Glutamatergic neuron (in vitro differentiated cells): ENCODE measurements at regions not wholly inside any gene's neighbourhood (a gene's known extent, or its start where the extent isn't known, plus 50 kb on each side); places are given as distances from the start of the nearest gene placed in this dataset.

Experiments used
- DNase-seq: peaks from one replicate; pipeline ENCODE4 v3.0.0; 2022
- H3K27ac Mint-ChIP-seq: one replicate; pipeline ENCODE4 v1.8.0; 2020; ENCODE audit warnings: mild to moderate bottlenecking, mixed read lengths, inconsistent platforms; ENCODE audit not compliant: unreplicated experiment
- H3K27me3 Mint-ChIP-seq: one replicate; pipeline ENCODE4 v1.8.0; 2020; ENCODE audit warnings: mild to moderate bottlenecking, moderate library complexity, mixed read lengths, inconsistent platforms; ENCODE audit not compliant: unreplicated experiment
- H3K36me3 Mint-ChIP-seq: one replicate; pipeline ENCODE4 v1.8.0; 2020; ENCODE audit warnings: mild to moderate bottlenecking, mixed read lengths, inconsistent platforms; ENCODE audit not compliant: unreplicated experiment
- H3K4me1 Mint-ChIP-seq: one replicate; pipeline ENCODE4 v1.8.0; 2020; ENCODE audit warnings: mild to moderate bottlenecking, low read depth, mixed read lengths, inconsistent platforms; ENCODE audit not compliant: unreplicated experiment
- H3K4me3 Mint-ChIP-seq: one replicate; pipeline ENCODE4 v1.8.0; 2020; ENCODE audit warnings: mild to moderate bottlenecking, mixed read lengths, inconsistent platforms; ENCODE audit not compliant: unreplicated experiment
- H3K9me3 Mint-ChIP-seq: one replicate; pipeline ENCODE4 v1.8.0; 2020; ENCODE audit warnings: mild to moderate bottlenecking, moderate library complexity, mixed read lengths, inconsistent platforms; ENCODE audit not compliant: unreplicated experiment
- TF ChIP-seq, protein P1 (sequence below): fragments of 200-600 bp; sonication (generic); IDR thresholded peaks from one replicate; pipeline ENCODE4 v1.5.0; 2021; ENCODE audit not compliant: partially characterized antibody, unreplicated experiment

GRCh38 chr4:127097061-127097460, 535.7 kb upstream of the INTU start:
- no peak for DNase-seq
- Mint-ChIP-seq H3K36me3 (no peaks in the 10 kb centered on the region), H3K27me3 (no peaks in the 10 kb centered on the region), H3K4me3 (no peak overlapping the region), H3K4me1 (peaks cover 4% of the 10 kb centered on the region), H3K9me3 (no peaks in the 10 kb centered on the region), H3K27ac (no peak overlapping the region)
- TF ChIP-seq, protein P1, sequence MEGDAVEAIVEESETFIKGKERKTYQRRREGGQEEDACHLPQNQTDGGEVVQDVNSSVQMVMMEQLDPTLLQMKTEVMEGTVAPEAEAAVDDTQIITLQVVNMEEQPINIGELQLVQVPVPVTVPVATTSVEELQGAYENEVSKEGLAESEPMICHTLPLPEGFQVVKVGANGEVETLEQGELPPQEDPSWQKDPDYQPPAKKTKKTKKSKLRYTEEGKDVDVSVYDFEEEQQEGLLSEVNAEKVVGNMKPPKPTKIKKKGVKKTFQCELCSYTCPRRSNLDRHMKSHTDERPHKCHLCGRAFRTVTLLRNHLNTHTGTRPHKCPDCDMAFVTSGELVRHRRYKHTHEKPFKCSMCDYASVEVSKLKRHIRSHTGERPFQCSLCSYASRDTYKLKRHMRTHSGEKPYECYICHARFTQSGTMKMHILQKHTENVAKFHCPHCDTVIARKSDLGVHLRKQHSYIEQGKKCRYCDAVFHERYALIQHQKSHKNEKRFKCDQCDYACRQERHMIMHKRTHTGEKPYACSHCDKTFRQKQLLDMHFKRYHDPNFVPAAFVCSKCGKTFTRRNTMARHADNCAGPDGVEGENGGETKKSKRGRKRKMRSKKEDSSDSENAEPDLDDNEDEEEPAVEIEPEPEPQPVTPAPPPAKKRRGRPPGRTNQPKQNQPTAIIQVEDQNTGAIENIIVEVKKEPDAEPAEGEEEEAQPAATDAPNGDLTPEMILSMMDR: no peak

DNA sequence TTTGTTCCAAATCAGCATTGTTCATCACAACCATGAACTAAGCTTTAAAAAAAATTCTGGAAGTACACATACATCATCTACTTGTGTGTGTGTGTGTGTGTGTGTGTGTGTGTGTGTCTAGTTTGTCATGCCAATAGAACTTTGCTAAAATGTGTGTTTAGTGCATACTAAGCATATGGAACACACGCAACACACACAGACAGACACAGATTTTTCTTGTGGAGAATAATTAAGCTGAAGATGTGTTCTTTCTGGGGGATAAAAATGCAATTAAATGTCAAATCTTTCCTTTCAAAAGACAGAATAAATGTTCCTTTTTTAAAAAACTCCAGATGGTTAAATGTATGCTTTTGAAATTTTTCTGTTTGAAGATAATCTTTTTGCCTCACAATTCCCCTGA, 530.4 kb upstream of the INTU start:
- Mint-ChIP-seq H3K27ac (no peak overlapping the region), H3K4me3 (no peak overlapping the region), H3K27me3 (no peaks in the 10 kb centered on the region), H3K36me3 (peaks cover 6% of the 10 kb centered on the region), H3K9me3 (peaks cover 3% of the 10 kb centered on the region), H3K4me1 (peaks cover 2% of the 10 kb centered on the region)
- TF ChIP-seq, protein P1: no peak
- no peak for DNase-seq

DNA sequence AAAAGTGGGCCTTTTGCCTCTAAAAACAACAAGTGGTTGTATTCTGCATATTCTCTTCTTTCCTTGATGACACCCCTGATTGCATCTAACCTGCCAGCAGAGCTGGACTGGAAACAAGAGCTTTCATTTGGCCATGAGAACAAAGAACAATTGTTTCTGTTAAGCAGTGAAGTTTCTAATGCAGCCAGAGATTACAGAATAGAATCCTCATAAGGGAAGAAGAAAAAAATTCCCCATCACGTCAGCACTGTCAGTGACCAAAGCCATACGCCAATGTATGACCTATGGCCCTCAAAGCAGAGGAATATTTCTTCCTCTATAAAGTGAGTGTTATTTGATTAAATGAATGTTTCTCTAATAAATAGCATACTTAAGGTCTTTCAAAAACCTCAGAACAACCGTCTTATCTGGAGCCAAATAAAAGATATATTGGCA, 529.1 kb upstream of the INTU start:
- Mint-ChIP-seq H3K4me3 (no peak overlapping the region), H3K27ac (no peak overlapping the region), H3K4me1 (peaks cover 2% of the 10 kb centered on the region), H3K36me3 (peaks cover 7% of the 10 kb centered on the region), H3K27me3 (no peaks in the 10 kb centered on the region), H3K9me3 (peaks cover 9% of the 10 kb centered on the region)
- DNase-seq: no peak
- TF ChIP-seq, protein P1: no peak

DNA sequence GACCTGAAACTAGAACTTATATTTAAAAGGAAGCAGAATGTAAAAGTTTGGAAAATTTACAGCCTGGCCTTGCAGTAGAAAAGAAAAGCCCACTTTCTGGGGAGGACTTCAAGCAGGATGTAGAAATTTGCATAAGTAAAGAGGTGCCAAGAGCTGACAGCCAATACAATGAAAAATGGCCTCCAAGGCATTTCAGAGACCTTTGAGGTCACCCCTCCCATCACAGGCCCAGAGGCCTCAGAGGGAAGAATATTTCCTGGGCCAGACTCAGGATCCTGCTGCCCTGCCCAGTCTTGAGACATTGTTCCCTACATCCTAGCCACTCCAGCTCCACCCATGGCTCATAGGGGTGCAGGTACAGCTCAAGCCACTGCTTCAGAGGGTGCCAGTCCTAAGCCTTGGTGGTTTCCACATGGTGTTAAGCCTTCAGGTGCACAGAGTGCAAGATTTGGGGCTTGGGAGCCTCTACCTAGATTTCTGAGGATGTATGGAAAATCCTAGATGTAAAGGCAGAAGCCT, 518.9 kb upstream of the INTU start:
- Mint-ChIP-seq H3K36me3 (no peaks in the 10 kb centered on the region), H3K27ac (no peak overlapping the region), H3K4me1 (peaks cover 2% of the 10 kb centered on the region), H3K9me3 (peaks cover 2% of the 10 kb centered on the region), H3K4me3 (no peak overlapping the region), H3K27me3 (no peaks in the 10 kb centered on the region)
- DNase-seq: no peak
- TF ChIP-seq, protein P1: no peak

DNA sequence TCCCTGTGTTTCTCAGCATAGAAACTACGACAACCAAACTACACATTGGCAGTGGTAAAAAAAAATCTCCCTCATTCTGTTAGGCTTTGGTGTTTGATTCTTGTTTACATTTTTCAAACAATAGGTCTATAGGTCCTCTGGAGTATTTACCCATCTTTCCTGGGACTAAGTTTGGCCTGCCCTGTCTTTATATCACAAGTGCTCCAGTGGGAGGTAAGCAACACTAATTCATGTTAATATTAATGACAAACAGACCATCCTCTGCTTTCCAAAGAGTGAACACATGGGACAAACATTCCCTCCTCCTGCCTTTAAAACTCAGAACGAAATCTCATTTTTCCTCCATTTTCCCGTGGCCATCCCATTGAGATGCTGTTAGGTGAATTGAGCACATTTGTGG, 514.1 kb upstream of the INTU start:
- no peak overlapping the region for H3K4me3 Mint-ChIP-seq
- no peak for DNase-seq
- H3K4me1 Mint-ChIP-seq: peaks cover 4% of the 10 kb centered on the region
- H3K27me3 Mint-ChIP-seq: no peaks in the 10 kb centered on the region
- no peaks in the 10 kb centered on the region for H3K36me3 Mint-ChIP-seq
- TF ChIP-seq, protein P1: no peak
- peaks cover 4% of the 10 kb centered on the region for H3K9me3 Mint-ChIP-seq
- H3K27ac Mint-ChIP-seq: no peak overlapping the region
